Breast epithelium (tissue), 4 donors: ENCODE measurements at regions not wholly inside any gene's neighbourhood (a gene's known extent, or its start where the extent isn't known, plus 50 kb on each side); places are given as distances from the start of the nearest gene placed in this dataset.
A peak's percentile ranks its signal among the peaks of the same experiment; 100 is the strongest.

ENCODE experiments used
- DNase-seq, 2 donors: peaks; one replicate each; pipeline ENCODE4 v3.0.0-alpha.2; 2019; ENCODE audit warnings: low spot score in 2 of 2
- H3K27ac ChIP-seq, 2 donors: fragments of 200-600 bp; sonication (generic) in 1 of 2; one replicate each; pipeline ENCODE4 v1.5.1; 2016 to 2019; ENCODE audit warnings: mild to moderate bottlenecking in 1 of 2
- H3K27me3 ChIP-seq, 2 donors: fragments of 200-600 bp; sonication (generic) in 1 of 2; one replicate each; pipeline versions ENCODE4 v1.5.1 to v1.6.0; 2017 to 2019; ENCODE audit warnings: control low read depth in 1 of 2, mild to moderate bottlenecking in 1 of 2
- H3K36me3 ChIP-seq: fragments of 200-600 bp; one replicate; pipeline ENCODE4 v1.5.1; 2019
- H3K4me1 ChIP-seq, 2 donors: fragments of 200-600 bp; sonication (generic); one replicate each; pipeline ENCODE4 v1.5.1; 2016 to 2019; ENCODE audit warnings: control low read depth in 1 of 2
- H3K4me3 ChIP-seq, 3 donors: fragments of 200-600 bp; sonication (generic); 1 replicate in 2 of 3; 2 replicates in 1 of 3; pipeline ENCODE4 v1.5.1; 2016 to 2019; ENCODE audit warnings: mild to moderate bottlenecking in 3 of 3, moderate library complexity in 2 of 3
- H3K9me3 ChIP-seq, 2 donors: fragments of 200-600 bp; sonication (generic) in 1 of 2; one replicate each; pipeline ENCODE4 v1.5.1; 2016 to 2019; ENCODE audit warnings: control low read depth in 1 of 2
- POLR2A ChIP-seq: fragments of 450-650 bp; IDR thresholded peaks from one replicate; pipeline ENCODE4 v1.6.1; 2016; ENCODE audit warnings: antibody characterized with exemption, mild to moderate bottlenecking, moderate library complexity
- POLR2AphosphoS5 ChIP-seq, 3 donors: sonication (generic); formaldehyde crosslinking; IDR thresholded peaks; one replicate each; pipeline ENCODE4 v1.6.1; 2017; ENCODE audit warnings: antibody characterized with exemption in 3 of 3
- intact Hi-C: fragments of 100-400 bp; cut with DNase I; formaldehyde crosslinking; loops from one replicate; pipeline ENCODE4 v1.15.1; 2023; ENCODE audit warnings: low total_unique reads
- TF ChIP-seq, protein P1 (sequence below), 3 donors: fragments of 450-650 bp; IDR thresholded peaks; one replicate each; pipeline ENCODE4 v1.5.1; 2016 to 2017; ENCODE audit warnings: antibody characterized with exemption in 3 of 3, mild to moderate bottlenecking in 3 of 3, moderate library complexity in 3 of 3

DNA sequence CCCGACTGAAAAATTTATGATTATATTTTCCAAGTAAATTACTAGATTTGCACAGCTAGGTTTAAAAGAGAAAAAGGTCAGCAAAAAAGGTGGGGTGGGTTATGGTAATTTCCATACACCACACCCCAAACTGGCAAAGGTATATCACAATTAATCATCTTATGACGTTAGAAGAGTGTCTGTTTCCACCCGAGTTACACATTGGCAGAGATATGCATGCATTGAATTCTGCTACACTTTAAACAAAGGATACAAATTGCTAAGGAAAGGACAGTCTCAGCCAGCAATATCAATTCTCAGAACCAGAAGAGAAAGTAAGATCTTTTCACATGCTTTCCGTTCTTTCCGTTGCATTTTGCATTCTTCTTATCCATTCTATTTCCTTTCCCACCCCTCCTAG is 843.3 kb downstream of the GATA3 start:
- Histone ChIP-seq H3K27ac (no peak overlapping the region), H3K4me3 (no peak overlapping the region), H3K36me3 (no peaks in the 10 kb centered on the region), H3K27me3 (no peaks in the 10 kb centered on the region), H3K4me1 (no peaks in the 10 kb centered on the region), H3K9me3 (no peaks in the 10 kb centered on the region)
- intact Hi-C loops, result no loop called here
- TF ChIP-seq, protein P1, sequence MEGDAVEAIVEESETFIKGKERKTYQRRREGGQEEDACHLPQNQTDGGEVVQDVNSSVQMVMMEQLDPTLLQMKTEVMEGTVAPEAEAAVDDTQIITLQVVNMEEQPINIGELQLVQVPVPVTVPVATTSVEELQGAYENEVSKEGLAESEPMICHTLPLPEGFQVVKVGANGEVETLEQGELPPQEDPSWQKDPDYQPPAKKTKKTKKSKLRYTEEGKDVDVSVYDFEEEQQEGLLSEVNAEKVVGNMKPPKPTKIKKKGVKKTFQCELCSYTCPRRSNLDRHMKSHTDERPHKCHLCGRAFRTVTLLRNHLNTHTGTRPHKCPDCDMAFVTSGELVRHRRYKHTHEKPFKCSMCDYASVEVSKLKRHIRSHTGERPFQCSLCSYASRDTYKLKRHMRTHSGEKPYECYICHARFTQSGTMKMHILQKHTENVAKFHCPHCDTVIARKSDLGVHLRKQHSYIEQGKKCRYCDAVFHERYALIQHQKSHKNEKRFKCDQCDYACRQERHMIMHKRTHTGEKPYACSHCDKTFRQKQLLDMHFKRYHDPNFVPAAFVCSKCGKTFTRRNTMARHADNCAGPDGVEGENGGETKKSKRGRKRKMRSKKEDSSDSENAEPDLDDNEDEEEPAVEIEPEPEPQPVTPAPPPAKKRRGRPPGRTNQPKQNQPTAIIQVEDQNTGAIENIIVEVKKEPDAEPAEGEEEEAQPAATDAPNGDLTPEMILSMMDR (IDR thresholded peaks at IDR 0.05), result no peak
- TF ChIP-seq POLR2AphosphoS5 (IDR thresholded peaks at IDR 0.05), result no peak
- no peak for DNase-seq

DNA sequence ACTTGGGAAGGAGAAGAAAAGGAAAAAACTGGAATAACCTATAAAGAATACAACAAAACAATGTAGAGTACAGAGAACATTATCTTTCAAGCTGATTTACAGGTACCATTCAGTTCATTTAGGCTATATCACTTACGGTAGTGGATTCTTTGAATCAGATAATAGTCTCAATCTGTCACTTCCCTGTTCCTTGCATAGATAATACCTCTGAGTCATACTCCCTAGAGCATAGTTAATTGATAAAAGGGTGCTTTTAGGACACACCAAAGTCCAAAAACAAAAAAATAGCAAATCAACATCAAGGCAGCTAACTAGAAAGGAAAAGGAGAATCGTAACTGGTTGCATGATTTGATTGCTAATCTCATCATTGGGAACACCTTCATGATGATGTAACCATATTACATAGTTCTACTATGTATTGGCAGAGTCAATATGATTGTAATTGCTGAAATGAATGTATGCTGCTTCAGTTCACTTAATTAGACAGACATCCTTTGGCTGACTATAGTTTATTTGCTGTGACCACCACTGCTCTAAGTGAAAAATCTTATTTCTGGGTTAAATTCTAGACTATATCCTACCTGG is 844.4 kb downstream of the GATA3 start:
- Histone ChIP-seq H3K27ac (no peak overlapping the region), H3K4me1 (no peaks in the 10 kb centered on the region), H3K4me3 (no peak overlapping the region), H3K9me3 (no peaks in the 10 kb centered on the region), H3K36me3 (no peaks in the 10 kb centered on the region), H3K27me3 (no peaks in the 10 kb centered on the region)
- no peak for DNase-seq
- intact Hi-C loops, result no loop called here
- TF ChIP-seq, protein P1 (IDR thresholded peaks at IDR 0.05), result no peak
- TF ChIP-seq POLR2A (no peak), POLR2AphosphoS5 (IDR thresholded peaks at IDR 0.05) (no peak)

DNA sequence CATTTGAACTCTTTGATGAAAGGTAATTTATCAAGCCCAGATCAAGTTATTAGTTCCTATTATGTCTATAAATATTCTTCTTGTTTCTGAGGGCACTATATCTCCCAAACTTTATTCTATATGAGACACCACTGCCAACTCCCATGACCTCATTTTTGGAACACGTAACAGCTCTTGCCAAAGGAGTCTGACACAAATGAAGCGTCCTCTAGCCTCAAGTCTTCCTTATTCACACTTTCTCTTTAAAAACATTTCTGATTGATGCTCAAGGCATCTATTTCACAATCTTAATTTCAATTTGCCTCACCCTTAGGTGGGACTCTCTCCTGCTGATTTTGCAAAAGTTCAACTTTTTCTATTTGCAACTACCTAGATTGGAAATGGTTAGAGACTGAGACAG is 848.4 kb downstream of the GATA3 start:
- H3K9me3 ChIP-seq, result no peaks in the 10 kb centered on the region
- DNase-seq, result no peak
- H3K4me1 ChIP-seq, result no peaks in the 10 kb centered on the region
- intact Hi-C loops, result no loop called here
- H3K27me3 ChIP-seq, result no peaks in the 10 kb centered on the region
- no peak overlapping the region for H3K27ac ChIP-seq
- TF ChIP-seq POLR2AphosphoS5 (IDR thresholded peaks at IDR 0.05) (no peak), POLR2A (no peak)
- TF ChIP-seq, protein P1 (IDR thresholded peaks at IDR 0.05), result no peak
- no peak overlapping the region for H3K4me3 ChIP-seq
- H3K36me3 ChIP-seq, result no peaks in the 10 kb centered on the region

DNA sequence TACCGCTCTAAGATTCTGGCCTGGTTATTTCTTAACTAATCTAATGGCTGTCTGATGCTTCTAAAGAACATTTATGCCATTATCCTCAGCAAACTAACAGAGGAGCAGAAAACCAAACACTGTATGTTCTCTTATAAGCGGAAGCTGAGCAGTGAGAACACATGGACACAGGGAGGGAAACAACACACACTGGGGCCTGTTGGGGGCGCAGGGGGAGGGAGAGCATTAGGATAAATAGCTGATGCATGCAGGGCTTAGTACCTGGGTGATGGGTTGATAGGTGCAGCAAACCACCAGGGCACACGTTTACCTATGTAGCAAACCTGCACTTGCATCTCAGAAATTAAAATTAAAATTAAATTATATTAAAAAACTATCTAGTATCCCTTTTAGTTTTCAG is 853.5 kb downstream of the GATA3 start:
- intact Hi-C loops, result no loop called here
- no peaks in the 10 kb centered on the region for H3K4me1 ChIP-seq
- no peak for DNase-seq

DNA sequence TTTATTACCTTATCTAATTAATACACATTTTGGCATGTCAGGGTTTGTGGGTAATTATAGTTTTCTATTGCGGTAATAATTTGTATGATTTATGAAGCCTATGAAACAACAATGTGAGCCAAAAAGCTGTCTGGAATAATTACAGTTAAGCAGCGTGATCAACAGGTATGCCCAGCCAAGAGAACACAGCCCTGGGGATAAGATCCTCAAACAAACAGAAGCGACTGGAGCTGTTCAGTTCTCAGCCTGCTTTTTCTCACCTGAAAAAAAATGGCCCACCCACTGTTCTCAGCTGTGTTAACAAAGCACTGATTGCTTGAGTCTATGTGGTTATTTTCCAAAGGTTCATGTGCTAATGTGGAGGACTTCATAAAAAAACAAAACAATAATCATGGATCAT is 855.8 kb downstream of the GATA3 start:
- H3K36me3 ChIP-seq, result no peaks in the 10 kb centered on the region
- DNase-seq, result no peak
- TF ChIP-seq, protein P1 (IDR thresholded peaks at IDR 0.05), result no peak
- TF ChIP-seq POLR2A, result no peak
- no peak for TF ChIP-seq POLR2AphosphoS5 (IDR thresholded peaks at IDR 0.05)
- no peaks in the 10 kb centered on the region for H3K4me1 ChIP-seq
- no peaks in the 10 kb centered on the region for H3K9me3 ChIP-seq
- peak overlapping the region; percentile 24 to 39 for H3K27ac ChIP-seq
- no peak overlapping the region for H3K4me3 ChIP-seq
- no peaks in the 10 kb centered on the region for H3K27me3 ChIP-seq
- intact Hi-C loops, result no loop called here

More for the DNA sequence above, 853.5 kb downstream of the GATA3 start:
- Histone ChIP-seq H3K27ac (no peak overlapping the region), H3K27me3 (no peaks in the 10 kb centered on the region), H3K9me3 (no peaks in the 10 kb centered on the region), H3K36me3 (no peaks in the 10 kb centered on the region), H3K4me3 (no peak overlapping the region)
- no peak for TF ChIP-seq POLR2AphosphoS5 (IDR thresholded peaks at IDR 0.05)
- no peak for TF ChIP-seq POLR2A
- TF ChIP-seq, protein P1 (IDR thresholded peaks at IDR 0.05), result no peak
